HG02970 (cell line): ENCODE measurements at regions not wholly inside any gene's neighbourhood (a gene's known extent, or its start where the extent isn't known, plus 50 kb on each side); places are given as distances from the start of the nearest gene placed in this dataset.

Experiments
- ATAC-seq: cut with Tn5 transposase; IDR thresholded peaks from one replicate; pipeline ENCODE4 v1.9.1; 2021; ENCODE audit warnings: mild to moderate bottlenecking, moderate library complexity, moderate number of reproducible peaks; ENCODE audit not compliant: unreplicated experiment, low FRiP score

DNA sequence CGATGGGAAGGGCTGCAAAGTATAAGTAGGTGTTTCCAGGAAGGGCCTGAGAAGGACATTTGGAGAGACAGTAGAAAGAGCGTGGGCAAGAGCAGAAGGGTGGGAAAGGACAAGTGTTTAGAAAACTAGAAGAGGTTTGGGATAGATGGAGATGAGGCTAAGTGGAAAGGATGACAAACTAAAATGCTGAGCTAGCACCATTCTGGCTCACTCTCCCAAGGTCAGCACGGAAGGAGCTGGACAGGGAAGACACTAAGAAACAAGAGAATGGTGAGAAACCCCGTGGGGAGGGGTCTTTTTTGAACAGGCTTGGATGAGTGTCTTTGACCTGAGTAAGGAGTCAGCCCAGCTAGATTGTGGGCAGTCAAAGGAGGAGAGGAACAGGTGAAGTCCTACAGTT, 286.0 kb downstream of the CDK5RAP2 start:
- ATAC-seq: no peak

DNA sequence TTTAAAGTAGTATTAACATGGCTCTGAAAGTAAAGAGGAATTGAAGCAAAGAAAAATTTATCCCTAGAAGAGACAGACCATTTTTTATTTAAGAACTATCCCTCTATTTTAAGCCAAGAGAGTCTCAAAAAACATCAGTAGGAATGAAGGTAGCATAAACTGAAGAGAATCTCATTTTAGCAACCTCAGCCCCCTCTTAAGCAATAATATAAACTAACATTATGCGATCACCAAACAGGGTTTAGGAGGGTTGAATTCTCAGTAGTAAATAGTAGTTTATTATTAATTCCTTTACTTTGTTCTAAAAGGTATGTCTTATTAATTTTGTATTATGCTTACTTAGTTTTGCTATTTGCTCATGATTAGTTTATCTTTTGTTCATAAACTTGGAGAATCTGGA, 287.4 kb downstream of the CDK5RAP2 start:
- ATAC-seq: no peak

DNA sequence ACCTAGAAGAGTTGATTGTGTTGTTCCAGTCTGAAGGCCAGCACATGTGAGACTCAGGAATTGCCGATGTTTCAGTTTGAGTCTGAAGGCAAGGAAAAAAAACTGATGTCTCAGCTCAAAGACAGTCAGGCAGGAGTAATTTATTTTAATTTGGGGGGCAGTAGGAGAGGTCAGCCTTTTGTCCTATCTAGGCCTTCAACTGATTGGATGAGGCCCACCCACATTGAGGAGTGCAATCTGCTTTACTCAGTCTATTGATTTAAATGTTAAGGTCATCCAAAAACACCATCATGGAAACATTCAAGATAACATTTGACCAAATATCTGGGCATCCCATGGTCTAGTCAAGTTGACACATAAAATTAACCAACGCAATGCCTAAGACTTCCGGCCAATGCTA, 288.9 kb downstream of the CDK5RAP2 start:
- no peak for ATAC-seq

DNA sequence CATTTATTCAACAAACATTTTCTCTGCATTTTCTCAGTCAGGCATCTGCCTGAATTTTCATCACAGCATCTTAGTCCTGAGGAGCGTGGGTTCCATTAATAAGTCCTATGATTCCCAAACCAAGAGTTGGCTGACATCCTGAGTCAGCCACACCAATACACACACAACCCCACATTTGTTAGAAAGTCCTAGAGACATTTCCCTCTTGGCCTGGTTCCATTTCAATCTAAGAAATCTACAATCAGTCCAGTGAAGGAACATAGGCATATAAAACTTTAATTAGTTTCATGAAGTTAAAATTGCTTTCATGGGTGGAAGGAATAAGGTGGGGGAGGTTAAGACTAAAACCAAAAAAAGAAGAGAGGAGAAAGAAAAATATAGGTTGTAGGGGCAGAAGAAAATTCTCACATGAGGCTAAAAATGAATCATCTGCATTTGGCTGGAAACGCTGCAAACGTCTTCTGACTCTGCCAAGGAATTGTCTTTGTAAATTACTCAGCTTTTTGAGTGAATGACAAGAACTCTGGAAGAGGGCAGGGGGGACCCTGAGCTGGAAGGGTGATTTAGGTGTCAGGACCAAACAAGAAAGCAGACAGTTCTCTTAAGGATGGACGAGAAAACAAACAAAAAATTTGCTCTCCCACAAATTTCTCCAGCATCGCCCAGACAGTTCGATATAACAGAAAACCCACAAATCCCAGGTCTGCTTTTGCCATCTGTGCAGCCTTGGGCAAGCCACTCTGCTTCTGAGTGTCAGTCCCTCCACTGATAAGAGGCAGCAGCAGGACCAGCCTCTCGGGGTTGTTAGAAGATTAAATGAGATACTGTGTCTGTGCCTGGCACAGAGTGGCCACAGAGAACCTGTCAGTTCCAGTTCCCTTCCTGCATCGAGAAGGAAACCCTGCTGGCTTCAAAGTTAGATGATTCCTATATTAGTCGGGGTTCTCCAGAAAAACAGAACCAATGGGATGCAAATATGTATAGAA, 289.7 kb downstream of the CDK5RAP2 start:
- no peak for ATAC-seq

DNA sequence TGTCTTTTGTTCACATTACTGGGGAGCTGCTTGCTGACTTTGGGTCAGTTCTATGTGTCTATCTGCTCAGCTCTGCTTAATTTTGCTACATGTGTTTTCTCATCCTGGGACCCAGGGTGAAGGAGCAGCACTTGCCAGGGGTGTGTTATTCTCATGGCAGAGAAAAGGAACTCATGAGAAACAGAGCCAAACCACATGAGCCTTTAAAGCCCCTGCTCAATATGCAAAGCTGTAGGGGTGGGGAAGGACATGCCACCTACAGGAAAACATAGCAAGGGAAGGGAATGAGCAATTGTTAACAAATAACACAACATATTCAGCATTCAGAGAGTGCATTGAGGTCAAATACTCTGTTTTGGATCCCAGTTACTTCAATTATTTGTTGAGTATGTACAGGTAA, 290.9 kb downstream of the CDK5RAP2 start:
- no peak for ATAC-seq

DNA sequence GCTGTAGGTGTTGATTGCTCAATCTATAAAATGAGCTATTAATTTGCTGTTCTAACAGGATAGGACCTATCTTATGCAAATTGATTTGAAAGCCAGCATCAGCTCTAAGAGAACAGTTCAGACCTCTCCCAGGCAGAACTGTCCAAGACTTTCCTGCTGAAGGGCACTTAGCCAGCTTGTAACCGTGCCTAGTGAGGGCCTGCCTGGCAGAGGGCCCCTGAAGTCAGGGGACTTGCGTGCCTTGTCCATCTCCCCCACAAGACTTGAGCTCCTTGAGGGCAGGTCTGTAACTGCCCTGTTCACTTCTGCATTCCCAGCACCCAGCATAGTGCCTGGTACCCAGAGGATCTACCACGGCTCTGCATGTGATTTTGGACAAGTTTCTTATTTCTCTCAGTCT, 293.4 kb downstream of the CDK5RAP2 start:
- no peak for ATAC-seq

DNA sequence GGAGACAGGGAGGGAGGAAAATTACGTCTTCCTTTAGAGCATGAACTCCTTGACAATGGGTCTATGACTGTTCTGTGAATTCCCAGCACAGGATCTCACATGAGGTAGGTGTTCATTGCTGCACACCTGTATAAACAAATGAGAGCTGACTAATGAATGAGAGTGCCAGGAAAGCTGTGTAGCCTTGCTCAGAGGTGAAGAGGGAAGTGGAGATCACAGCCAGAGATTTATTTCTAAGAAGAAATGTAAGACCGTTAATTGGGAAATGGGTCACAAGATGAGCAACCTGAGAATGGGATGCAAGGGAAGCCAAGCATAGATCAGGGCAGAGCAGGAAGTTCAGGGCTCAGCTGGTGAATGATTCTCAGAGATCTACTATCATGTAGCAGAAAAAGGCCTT, 295.1 kb downstream of the CDK5RAP2 start:
- no peak for ATAC-seq

DNA sequence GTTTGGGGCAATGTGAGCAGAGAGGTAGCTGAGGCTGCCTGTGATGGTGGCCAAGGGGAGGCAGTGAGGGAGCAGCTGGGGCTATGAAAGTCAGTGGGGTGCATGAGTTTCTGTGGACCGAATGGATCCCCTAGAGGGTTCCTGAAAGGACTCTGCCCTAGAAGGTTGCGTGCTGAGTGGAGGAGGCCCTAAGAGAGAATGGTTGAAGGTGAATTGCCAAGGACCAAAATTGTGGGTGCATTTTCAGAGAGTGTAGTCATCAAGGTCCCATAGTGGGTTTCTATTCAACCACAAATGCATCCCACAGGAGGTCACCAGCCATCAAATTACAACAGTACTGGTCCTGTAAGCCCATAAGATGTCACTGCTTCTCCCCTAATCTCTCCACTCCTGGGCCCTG, 298.3 kb downstream of the CDK5RAP2 start:
- ATAC-seq: no peak

DNA sequence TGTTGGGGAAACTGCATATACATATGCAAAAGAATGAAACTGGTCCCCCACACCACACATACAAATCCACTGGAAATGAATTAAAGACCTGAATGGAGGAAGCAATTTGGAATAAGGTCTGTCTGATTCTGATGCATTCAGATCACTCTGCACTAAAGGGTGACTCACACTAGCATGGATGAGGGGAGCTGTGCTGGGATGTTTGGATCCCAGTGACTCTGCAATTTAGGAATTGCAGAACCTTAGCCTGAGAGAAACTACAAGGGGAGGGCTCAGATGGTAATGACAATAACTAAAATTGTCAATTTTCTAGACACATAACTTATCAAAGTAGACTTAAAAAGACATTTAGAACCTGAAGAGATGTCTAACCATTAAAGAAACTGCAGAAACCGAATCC, 312.0 kb downstream of the CDK5RAP2 start:
- ATAC-seq: no peak

DNA sequence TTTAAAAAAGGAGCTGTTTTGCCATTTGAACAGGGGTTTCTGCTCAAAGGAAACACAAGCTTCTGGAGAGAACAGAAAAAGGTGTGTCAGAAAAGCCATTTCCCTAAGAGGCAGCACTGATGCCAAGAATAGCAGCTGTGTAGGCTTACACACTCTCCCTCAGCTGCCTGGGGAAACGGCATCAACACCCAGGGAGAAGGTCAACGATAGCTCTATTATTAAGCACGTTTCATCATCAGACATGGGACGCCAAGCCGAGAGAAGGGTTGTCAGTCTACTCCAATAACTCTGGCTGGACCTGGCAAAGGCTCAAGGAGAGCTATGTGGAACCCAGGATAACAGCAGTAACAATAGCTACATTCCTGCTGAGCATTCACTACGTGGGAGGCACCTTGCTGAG, 314.2 kb downstream of the CDK5RAP2 start:
- ATAC-seq: no peak

DNA sequence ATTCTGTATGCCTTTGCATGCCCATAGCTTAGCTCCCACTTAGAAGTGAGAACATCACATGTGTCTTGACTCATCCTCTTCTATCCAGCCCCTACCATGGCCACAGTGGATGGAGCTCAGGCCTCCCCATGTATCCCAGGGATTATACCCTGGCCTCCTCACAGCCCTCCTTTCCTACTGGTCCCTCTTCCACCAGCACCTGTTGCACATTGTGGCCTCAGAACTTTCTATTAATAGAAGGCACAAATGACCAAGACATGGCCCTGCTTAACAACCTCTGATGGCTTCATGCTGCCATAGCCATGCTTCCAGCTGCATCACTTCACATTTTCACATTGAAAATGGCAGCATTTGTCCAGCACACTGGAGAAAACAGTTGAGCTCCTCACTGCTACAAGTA, 315.4 kb downstream of the CDK5RAP2 start:
- ATAC-seq: no peak

DNA sequence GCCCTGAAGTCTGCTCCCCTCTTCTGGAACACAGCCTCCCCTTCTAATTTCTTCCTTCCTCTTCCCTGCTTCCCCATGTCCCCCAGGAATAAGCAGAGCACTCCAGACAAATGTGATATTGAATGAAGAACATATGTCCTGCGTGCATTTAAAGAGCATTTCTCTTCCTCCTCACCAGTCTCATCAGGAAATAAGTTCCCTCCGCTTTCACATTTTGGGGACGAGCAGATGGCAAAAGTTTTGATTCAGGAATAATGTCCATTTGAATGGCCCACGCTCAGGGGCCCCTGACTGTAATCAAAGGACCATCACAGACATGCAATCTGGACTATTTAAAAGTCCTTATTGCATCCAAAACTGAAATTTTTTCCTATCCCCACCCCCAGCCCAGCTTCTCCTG, 316.1 kb downstream of the CDK5RAP2 start:
- no peak for ATAC-seq

DNA sequence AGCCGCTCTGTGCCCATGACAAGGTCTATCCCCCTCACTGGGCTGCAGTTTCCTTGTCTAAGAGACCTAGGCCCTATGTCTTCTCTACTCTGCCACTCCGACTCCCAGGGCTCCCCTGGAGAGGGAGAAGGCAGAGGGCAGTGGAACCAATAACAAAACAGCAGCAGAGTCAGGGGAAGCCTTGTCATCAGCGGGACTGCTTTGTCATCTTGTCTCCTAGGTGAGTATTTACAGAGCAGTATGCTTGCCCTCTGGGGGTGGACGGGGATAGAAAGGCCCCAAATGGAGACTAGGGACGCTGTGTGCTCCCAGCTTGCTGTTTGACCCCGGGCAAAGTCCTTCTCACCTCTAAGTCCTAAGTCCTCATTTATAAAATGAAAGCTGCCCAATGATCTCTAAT, 318.5 kb downstream of the CDK5RAP2 start:
- ATAC-seq: no peak

DNA sequence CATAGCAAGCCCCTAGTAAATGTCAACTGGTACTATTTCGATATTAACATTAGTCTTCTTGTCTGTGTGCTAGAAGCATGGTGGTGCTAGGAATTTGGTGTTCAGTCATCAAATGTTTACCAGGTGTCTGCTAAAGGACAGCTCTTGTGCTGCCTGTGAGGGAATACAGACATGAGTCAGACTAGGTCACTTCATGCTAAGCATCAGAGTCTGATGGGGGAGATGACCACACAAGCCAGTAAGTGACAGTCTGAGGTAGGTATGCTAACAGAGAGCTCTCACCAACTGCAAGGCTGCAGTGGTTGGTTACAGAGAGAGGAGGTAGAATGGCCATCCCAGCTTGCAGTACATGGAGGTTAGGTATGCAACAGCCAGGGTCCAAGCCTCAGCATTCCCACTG, 320.9 kb downstream of the CDK5RAP2 start:
- ATAC-seq: no peak

DNA sequence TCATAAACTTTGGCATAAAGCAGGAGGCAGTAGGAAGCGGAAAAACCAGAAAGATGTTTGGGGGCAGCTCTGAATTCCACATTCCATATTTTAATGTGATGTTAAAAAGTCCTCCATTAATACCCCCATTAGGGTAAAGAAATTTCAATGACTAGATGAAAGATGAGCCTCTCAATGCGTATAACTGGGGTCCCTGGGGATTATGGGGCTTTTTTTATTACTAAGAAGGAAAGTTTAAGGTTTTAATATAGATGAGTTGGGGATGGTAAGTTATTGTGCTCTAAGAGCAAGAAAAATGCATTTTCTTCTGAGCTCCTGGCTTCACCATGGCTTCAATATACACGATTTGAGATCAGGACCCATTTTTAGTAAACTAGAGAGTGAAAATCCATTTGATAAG, 321.9 kb downstream of the CDK5RAP2 start:
- ATAC-seq: no peak

DNA sequence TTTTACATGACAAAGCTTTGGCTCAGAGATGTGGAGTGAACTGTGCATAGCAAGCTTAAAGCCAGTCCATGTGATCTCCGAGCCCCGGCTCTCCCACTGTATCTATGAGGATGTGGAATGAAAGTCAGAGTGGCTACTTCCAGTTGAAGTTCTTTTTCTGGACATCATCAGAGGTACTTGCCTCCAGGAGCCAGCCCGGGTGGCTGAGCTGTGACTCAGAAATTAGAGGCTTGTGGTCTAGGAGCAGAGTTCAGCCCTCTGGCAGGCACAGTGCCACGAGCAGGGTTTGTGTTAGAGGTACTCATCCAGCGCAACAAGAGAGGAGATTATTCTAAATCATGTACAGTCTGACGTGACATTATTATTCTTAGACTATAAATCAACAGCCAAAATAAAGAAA, 322.5 kb downstream of the CDK5RAP2 start:
- no peak for ATAC-seq

DNA sequence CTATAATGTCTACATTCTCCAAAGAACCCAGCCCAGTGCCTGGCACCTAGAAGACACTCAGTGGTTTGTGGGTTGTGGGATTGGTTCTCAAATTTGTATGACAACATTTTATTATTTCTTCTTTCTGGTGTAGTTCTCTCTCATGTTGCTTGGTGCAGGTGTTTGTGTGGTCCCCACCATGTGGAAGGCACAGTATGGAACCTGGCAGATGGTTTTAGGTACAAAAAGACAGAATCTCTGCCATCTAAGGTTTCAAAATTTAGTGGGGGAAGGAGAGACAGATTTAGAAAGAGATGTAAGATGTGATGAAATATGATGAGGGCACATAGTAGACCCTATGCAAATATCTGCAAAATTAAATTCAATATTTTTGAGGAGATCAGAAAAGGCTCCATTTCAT, 323.8 kb downstream of the CDK5RAP2 start:
- no peak for ATAC-seq

DNA sequence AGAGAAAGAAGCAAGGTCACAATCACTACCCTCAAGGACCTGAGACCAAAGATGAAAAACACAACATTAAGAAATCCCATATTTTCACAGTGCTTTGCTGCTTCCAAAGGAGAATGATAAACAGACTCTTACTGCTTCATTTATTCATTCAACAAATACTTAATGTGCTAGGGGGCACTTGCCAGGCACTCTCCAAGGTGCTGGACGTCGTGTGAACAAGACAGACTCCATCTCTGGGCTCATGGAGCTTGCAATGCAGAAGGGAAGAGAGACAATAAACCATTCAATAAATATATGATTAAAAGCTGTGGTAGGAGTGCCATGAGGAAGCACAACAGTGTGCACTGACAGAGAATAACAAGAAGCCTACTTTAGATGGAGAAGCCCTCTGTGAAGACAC, 327.7 kb downstream of the CDK5RAP2 start:
- no peak for ATAC-seq

DNA sequence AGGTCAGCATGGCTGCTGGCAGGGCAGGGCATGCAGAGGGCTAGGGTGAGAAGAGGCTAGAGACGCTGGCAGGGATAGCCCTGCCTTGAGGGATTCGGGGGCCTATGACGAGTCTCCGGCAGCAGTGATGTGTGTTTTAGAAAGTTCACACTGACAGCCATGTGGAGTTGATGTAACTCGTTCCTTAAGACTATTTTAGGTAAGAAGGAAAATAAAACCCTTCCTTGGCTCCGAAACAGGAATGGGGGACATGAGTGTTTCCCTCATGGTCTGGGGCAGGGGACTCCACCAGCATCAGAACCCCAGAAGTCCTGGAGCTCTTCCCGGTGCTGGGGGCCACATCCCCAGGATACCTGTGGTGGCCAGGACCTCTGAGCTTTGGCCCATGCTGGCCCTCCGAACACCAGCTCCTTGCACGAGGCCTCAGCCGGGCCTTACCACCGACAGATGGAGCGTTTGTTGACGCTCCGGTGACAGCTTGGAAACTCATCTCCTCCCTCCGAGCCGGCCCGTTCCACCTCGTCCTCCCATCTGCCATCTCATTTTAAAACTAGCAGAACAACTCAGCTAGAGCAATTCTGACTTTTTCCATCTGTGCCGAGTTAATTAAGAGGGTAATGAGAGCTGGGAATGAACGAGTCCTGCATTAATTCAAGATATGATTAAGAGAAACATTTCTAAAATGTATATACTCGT, 337.7 kb downstream of the CDK5RAP2 start:
- ATAC-seq: no peak

DNA sequence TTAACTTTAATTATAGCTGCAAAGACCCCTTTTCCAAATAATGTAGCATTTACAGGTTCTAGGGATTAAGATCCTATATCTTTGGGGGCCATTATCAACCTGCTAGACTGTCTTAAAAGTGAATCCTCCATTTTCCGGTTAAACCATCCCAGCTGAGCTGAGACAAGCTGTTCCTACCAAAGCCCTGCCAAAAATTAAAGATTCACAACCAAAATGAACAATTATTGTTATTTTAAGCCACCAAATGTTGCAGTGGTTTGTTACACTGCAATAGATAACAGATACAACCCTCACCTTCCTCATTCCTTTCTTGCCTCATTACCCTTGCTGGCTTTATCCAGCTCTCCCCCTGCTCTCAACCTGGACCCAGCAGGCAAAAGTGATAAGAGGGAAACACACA, 343.4 kb downstream of the CDK5RAP2 start:
- ATAC-seq: no peak

DNA sequence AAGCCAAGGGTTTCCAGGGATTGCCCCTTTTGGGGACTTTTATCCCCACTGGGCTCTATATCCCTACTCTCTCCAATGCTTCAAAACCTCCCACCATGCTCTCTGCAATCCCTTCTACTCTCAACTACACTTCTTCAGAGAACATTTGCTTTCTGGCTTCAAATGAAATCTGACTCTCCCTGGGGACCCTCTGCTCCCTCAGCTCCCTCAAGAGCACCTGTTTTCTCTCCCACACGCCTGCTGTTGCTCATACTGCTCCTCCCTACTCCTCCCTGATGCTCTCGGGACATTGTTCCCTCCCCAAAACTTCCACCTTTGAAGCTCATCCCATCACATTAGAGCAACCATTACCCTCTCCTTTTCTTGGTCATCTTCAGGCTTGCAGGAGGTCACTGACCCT, 344.9 kb downstream of the CDK5RAP2 start:
- ATAC-seq: no peak

DNA sequence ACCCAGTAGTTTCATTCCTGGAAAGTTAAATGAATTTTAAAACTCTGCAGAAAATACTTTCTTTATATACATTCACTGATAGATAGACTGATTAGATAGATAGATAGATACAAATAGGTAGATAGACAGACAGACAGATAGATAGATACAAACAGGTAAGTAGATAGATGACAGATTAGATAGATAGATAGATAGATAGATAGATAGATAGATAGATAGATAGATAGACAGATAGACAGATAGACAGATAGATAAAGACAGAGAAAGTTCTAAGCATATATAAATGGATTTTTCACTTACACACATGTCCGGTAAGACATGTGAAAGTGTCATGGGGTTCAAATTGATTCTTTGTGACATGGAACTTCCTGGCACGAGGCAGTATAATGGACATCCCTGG, 349.7 kb downstream of the CDK5RAP2 start:
- no peak for ATAC-seq
